ENCODE measurements at regions not wholly inside any gene's neighbourhood (a gene's known extent, or its start where the extent isn't known, plus 50 kb on each side); places are given as distances from the start of the nearest gene placed in this dataset.

- DNase-seq (ENCODE audit: low read depth): no peak
- no peak overlapping the region for H3K4me3 ChIP-seq (ENCODE audit: low read depth, low read length)
- TF ChIP-seq, protein P1, sequence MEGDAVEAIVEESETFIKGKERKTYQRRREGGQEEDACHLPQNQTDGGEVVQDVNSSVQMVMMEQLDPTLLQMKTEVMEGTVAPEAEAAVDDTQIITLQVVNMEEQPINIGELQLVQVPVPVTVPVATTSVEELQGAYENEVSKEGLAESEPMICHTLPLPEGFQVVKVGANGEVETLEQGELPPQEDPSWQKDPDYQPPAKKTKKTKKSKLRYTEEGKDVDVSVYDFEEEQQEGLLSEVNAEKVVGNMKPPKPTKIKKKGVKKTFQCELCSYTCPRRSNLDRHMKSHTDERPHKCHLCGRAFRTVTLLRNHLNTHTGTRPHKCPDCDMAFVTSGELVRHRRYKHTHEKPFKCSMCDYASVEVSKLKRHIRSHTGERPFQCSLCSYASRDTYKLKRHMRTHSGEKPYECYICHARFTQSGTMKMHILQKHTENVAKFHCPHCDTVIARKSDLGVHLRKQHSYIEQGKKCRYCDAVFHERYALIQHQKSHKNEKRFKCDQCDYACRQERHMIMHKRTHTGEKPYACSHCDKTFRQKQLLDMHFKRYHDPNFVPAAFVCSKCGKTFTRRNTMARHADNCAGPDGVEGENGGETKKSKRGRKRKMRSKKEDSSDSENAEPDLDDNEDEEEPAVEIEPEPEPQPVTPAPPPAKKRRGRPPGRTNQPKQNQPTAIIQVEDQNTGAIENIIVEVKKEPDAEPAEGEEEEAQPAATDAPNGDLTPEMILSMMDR (IDR thresholded peaks at IDR 0.05; ENCODE audit: low read depth, low read length): no peak
- no peak for TF ChIP-seq MYC (IDR thresholded peaks at IDR 0.05; ENCODE audit: low read depth, low read length)
- TF ChIP-seq, protein P2, sequence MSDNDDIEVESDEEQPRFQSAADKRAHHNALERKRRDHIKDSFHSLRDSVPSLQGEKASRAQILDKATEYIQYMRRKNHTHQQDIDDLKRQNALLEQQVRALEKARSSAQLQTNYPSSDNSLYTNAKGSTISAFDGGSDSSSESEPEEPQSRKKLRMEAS (IDR thresholded peaks at IDR 0.05; ENCODE audit: low read depth, low read length): no peak
- no peak for TF ChIP-seq POLR2A (IDR thresholded peaks at IDR 0.05; ENCODE audit: extremely low read depth, insufficient read length)
Observed at GRCh38 chr4:45568694-45569093, 555.2 kb downstream of the GABRG1 start.

- no peak for TF ChIP-seq MYC (IDR thresholded peaks at IDR 0.05; ENCODE audit: low read depth, low read length)
- TF ChIP-seq POLR2A (IDR thresholded peaks at IDR 0.05; ENCODE audit: extremely low read depth, insufficient read length): no peak
- TF ChIP-seq, protein P1 (IDR thresholded peaks at IDR 0.05; ENCODE audit: low read depth, low read length): no peak
- no peak for DNase-seq (ENCODE audit: low read depth)
- H3K4me3 ChIP-seq (ENCODE audit: low read depth, low read length): no peak overlapping the region
Observed at GRCh38 chr4:45566896-45567603, 556.8 kb downstream of the GABRG1 start.

- TF ChIP-seq, protein P1 (IDR thresholded peaks at IDR 0.05; ENCODE audit: low read depth, low read length): no peak
- TF ChIP-seq, protein P2 (IDR thresholded peaks at IDR 0.05; ENCODE audit: low read depth, low read length): no peak
- no peak for TF ChIP-seq MYC (IDR thresholded peaks at IDR 0.05; ENCODE audit: low read depth, low read length)
- no peak for TF ChIP-seq POLR2A (IDR thresholded peaks at IDR 0.05; ENCODE audit: extremely low read depth, insufficient read length)
- no peak for DNase-seq (ENCODE audit: low read depth)
- H3K4me3 ChIP-seq (ENCODE audit: low read depth, low read length): no peak overlapping the region
Observed at GRCh38 chr4:45554423-45554822, 569.4 kb downstream of the GABRG1 start.

DNA sequence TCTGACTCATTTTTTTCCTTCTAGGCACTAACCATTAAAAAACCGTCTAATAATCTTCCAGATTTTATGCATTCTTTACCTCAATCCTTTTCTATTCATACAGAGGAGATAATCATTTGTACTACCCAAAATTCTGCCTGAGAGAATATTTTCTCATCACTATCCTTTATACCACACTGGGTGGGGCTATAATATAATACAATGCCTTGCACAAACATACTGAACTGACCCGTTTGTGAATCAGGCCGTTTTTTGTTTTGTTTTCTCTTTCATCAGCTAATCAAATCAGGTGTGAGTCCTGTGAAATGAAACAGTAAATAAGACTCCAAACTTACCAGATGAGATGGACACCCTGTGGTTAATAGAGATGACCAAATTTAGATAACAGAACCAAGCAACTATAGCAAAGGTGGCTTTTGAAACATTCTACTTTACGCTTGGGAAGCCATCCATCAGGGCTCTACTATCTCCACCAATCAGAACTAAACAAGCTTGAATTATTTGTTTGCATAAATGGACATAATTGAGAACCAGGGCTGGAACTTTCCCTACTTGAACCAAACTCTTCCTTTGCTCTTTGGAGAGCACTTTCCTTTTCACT lies 573.0 kb downstream of the GABRG1 start:
- no peak overlapping the region for H3K4me3 ChIP-seq (ENCODE audit: low read depth, low read length)
- no peak for DNase-seq (ENCODE audit: low read depth)
- TF ChIP-seq MYC (IDR thresholded peaks at IDR 0.05; ENCODE audit: low read depth, low read length) (no peak), POLR2A (IDR thresholded peaks at IDR 0.05; ENCODE audit: extremely low read depth, insufficient read length) (no peak)
- TF ChIP-seq, protein P2 (IDR thresholded peaks at IDR 0.05; ENCODE audit: low read depth, low read length): no peak
- TF ChIP-seq, protein P1 (IDR thresholded peaks at IDR 0.05; ENCODE audit: low read depth, low read length): no peak

DNA sequence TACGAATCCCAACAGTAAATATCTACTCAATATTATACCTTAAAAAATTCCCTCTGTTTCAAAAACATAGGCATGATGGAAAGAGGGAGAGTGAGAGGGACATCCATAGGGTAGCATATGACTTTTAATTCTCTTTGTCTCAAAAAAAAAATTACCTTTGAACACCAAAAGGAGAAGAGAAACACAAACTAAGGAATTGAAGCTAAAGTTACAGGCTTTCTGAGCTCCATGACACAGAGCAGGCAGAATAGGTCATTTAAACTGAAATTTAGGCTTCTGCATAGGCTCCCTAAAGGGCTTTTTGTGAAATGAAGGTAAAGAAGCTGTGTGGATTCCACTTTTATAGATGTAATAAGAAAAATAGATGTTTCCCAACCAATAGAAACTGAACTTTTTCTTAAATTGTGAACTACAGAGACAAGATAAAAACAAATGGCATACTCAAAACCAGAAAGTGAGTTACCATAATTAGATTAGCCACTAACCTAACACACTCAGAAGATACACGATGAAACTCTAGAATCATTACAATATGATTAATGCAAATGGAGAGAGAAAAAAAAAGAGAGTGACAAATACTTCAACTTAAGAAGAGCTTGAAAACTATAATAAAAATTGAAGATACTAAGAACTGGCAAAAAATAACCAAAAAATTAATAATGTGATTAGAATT lies 584.6 kb downstream of the GABRG1 start:
- TF ChIP-seq, protein P1 (IDR thresholded peaks at IDR 0.05; ENCODE audit: low read depth, low read length): no peak
- TF ChIP-seq, protein P2 (IDR thresholded peaks at IDR 0.05; ENCODE audit: low read depth, low read length): no peak
- TF ChIP-seq MYC (IDR thresholded peaks at IDR 0.05; ENCODE audit: low read depth, low read length) (no peak), POLR2A (IDR thresholded peaks at IDR 0.05; ENCODE audit: extremely low read depth, insufficient read length) (no peak)
- no peak for DNase-seq (ENCODE audit: low read depth)
- no peak overlapping the region for H3K4me3 ChIP-seq (ENCODE audit: low read depth, low read length)

Measured in NB4 (cell line).